Right lobe of liver (tissue), 6 donors: ENCODE measurements at regions not wholly inside any gene's neighbourhood (a gene's known extent, or its start where the extent isn't known, plus 50 kb on each side); places are given as distances from the start of the nearest gene placed in this dataset.

ENCODE experiments used
- ATAC-seq, 4 donors: fragments of 200-7000 bp; cut with Tn5 transposase; one replicate each; pipeline ENCODE4 v1.9.1; 2020; ENCODE audit warnings: mild to moderate bottlenecking in 4 of 4, moderate library complexity in 4 of 4
- DNase-seq, 3 donors: peaks; one replicate each; pipeline ENCODE4 v3.0.0-alpha.2; 2020
- H3K27ac ChIP-seq, 3 donors: fragments of 200-600 bp; one replicate each; pipeline ENCODE4 v1.8.0; 2022
- H3K27me3 ChIP-seq, 2 donors: fragments of 200-600 bp; one replicate each; pipeline ENCODE4 v1.8.0; 2022
- H3K36me3 ChIP-seq, 4 donors: fragments of 200-600 bp; sonication (generic) in 1 of 4; one replicate each; pipeline versions ENCODE4 v1.5.1 to v1.8.0; 2017 to 2022; ENCODE audit warnings: control low read depth in 1 of 4
- H3K4me1 ChIP-seq, 4 donors: fragments of 200-600 bp; sonication (generic) in 1 of 4; one replicate each; pipeline versions ENCODE4 v1.5.1 to v1.8.0; 2017 to 2022; ENCODE audit warnings: control low read depth in 1 of 4
- H3K4me3 ChIP-seq, 3 donors: fragments of 200-600 bp; one replicate each; pipeline ENCODE4 v1.8.0; 2022
- H3K9me3 ChIP-seq, 4 donors: fragments of 200-600 bp; sonication (generic) in 1 of 4; one replicate each; pipeline versions ENCODE4 v1.5.1 to v1.8.0; 2017 to 2022; ENCODE audit warnings: control low read depth in 1 of 4
- POLR2A ChIP-seq: fragments of 450-650 bp; IDR thresholded peaks from one replicate; pipeline ENCODE4 v1.6.1; 2017; ENCODE audit warnings: antibody characterized with exemption, mild to moderate bottlenecking
- WGBS: methylation state at CpG from one replicate; pipeline ENCODE4 v1.1.6; 2018; ENCODE audit warnings: low coverage, low lambda C conversion rate; ENCODE audit not compliant: insufficient coverage; ENCODE audit errors: missing lambda C conversion rate; 5-methylcytosine and 5-hydroxymethylcytosine counted together
- intact Hi-C, 2 donors: fragments of 100-400 bp; cut with DNase I; formaldehyde crosslinking; loops; one replicate each; pipeline versions ENCODE4 v1.11.2 to v1.14.1; 2022
- TF ChIP-seq, protein P1 (sequence below), 4 donors: fragments of 200-600 bp in 3 of 4; fragments of 450-650 bp in 1 of 4; IDR thresholded peaks; one replicate each; pipeline versions ENCODE4 v1.5.1 to v1.8.0; 2016 to 2022; ENCODE audit warnings: antibody characterized with exemption in 4 of 4, mild to moderate bottlenecking in 2 of 4
- donor health status: DM: no; HTN: yes; CAD: no.
- donor health status: DM: no; HTN: no; CAD: no.
- donor health status: DM: no; HTN: no; CAD: no.
- donor health status: DM: no; HTN: yes; CAD: no.
- donor health status: DM: no; HTN: yes; CAD: no.

DNA sequence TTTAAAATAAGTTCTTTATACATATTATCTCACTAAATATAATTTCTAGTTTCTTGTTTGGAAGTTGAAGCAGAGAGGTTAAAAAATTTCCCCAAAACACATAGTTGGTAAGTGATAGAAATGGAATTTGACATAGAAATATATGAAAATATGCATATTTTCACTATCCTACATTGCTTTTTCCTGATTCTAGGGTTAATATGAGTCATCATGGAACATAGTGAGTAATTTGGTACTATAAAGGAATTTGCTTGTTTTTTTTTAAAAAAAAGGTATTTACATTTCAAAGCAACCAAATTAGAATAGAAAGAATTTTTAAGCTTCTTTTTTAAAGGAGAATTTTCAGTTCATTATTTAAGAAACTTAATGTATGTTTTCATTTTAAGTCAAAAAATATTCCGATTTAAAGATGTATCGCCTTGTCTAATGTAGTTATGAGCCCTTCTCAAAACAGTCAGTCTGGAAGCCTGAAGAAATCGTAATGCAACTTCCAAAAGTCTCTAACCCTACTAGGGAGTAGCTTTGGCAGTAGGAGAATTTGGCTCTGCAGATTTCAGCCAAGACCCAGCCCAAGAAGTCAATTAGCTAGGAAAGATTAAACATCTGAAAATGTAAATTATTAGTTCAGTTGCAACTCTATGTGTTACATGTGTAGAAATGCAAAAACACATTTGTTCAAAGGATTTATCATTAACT is 147.3 kb downstream of the RDH14 start:
- no peaks in the 10 kb centered on the region for H3K9me3 ChIP-seq
- 55% methylated on average over 3 of the region's 3 CpGs for WGBS
- DNase-seq (no peak), ATAC-seq (no peak)
- no peaks in the 10 kb centered on the region for H3K27me3 ChIP-seq
- intact Hi-C loops = no loop called here
- no peak overlapping the region for H3K27ac ChIP-seq
- no peak overlapping the region for H3K4me3 ChIP-seq
- no peaks in the 10 kb centered on the region for H3K4me1 ChIP-seq
- TF ChIP-seq, protein P1, sequence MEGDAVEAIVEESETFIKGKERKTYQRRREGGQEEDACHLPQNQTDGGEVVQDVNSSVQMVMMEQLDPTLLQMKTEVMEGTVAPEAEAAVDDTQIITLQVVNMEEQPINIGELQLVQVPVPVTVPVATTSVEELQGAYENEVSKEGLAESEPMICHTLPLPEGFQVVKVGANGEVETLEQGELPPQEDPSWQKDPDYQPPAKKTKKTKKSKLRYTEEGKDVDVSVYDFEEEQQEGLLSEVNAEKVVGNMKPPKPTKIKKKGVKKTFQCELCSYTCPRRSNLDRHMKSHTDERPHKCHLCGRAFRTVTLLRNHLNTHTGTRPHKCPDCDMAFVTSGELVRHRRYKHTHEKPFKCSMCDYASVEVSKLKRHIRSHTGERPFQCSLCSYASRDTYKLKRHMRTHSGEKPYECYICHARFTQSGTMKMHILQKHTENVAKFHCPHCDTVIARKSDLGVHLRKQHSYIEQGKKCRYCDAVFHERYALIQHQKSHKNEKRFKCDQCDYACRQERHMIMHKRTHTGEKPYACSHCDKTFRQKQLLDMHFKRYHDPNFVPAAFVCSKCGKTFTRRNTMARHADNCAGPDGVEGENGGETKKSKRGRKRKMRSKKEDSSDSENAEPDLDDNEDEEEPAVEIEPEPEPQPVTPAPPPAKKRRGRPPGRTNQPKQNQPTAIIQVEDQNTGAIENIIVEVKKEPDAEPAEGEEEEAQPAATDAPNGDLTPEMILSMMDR (IDR thresholded peaks at IDR 0.05) = no peak
- TF ChIP-seq POLR2A = no peak
- H3K36me3 ChIP-seq = no peaks in the 10 kb centered on the region

DNA sequence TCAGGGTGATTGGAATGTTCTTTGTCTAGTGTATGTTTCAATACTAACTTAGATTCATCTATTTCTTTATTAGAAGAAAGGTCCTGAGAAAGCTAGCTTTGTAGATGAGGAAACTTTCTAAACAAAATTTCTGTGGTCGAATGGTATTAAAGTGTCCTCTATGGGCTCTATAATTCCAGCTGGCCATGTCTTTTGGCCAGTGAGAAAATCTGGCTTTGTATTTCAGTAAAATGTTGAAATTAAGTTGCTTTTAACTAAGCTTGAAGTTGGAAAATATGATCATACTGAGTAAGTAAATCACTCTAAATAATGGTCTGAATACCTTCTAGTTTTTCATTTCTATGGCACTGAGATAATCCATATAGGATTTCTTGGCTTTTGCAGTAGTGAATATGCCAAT is 148.8 kb downstream of the RDH14 start:
- ATAC-seq (no peak), DNase-seq (no peak)
- Histone ChIP-seq H3K27me3 (no peaks in the 10 kb centered on the region), H3K9me3 (no peaks in the 10 kb centered on the region), H3K27ac (no peak overlapping the region), H3K4me1 (no peaks in the 10 kb centered on the region), H3K4me3 (no peak overlapping the region), H3K36me3 (no peaks in the 10 kb centered on the region)
- TF ChIP-seq, protein P1 (IDR thresholded peaks at IDR 0.05) = no peak
- TF ChIP-seq POLR2A = no peak
- WGBS = 71% methylated on average over 1 of the region's 1 CpG
- intact Hi-C loops = no loop called here

DNA sequence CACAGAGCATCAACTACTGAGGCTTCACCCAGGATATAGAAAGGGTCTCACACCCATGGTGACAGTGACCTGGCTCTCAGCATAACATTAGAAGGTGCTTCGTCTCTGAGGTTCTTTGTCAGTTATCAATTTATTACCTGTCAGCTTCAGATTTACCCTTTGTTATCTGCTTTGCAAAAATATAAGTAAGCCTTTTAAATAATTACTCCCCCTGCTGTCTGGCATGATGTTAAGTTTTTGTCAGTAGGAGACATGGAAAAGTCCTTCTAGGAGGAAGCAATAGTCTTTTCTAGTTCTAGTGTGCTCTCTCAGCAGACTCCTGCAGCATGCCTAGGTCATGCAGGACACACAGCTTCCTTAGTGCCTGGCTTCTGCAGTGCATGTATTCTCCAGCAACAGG is 149.9 kb downstream of the RDH14 start:
- DNase-seq (no peak), ATAC-seq (no peak)
- no peak for TF ChIP-seq POLR2A
- TF ChIP-seq, protein P1 (IDR thresholded peaks at IDR 0.05) = no peak
- no peaks in the 10 kb centered on the region for H3K4me1 ChIP-seq
- H3K27ac ChIP-seq = no peak overlapping the region
- intact Hi-C loops = no loop called here
- no peak overlapping the region for H3K4me3 ChIP-seq
- H3K9me3 ChIP-seq = no peaks in the 10 kb centered on the region
- 70% methylated on average over 1 of the region's 1 CpG for WGBS
- no peaks in the 10 kb centered on the region for H3K27me3 ChIP-seq
- no peaks in the 10 kb centered on the region for H3K36me3 ChIP-seq

DNA sequence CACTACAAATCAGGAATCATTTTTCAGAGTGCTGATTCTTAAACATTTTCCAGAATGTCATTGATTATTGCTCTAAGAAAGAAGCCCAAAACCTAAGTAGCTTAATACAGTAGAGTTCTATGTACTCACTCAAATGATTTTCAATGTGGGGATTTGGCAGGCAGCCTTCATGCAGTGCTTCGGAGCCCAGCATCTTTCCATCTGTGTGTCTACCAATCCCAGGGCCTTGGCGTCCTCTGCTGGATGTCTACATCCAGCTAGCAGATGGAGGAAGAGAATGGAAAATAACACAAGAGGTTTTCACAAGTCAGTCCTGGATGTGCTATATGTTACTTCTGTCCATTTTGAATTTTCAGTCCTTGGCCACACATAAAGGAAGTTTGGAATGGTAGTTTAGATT is 151.8 kb downstream of the RDH14 start:
- WGBS = 60% methylated on average over 1 of the region's 2 CpGs
- no peak for TF ChIP-seq POLR2A
- TF ChIP-seq, protein P1 (IDR thresholded peaks at IDR 0.05) = no peak
- H3K4me1 ChIP-seq = no peaks in the 10 kb centered on the region
- no peak overlapping the region for H3K4me3 ChIP-seq
- no peaks in the 10 kb centered on the region for H3K9me3 ChIP-seq
- H3K36me3 ChIP-seq = no peaks in the 10 kb centered on the region
- no peak for DNase-seq
- ATAC-seq = no peak
- H3K27me3 ChIP-seq = no peaks in the 10 kb centered on the region
- intact Hi-C loops = no loop called here
- H3K27ac ChIP-seq = no peak overlapping the region

DNA sequence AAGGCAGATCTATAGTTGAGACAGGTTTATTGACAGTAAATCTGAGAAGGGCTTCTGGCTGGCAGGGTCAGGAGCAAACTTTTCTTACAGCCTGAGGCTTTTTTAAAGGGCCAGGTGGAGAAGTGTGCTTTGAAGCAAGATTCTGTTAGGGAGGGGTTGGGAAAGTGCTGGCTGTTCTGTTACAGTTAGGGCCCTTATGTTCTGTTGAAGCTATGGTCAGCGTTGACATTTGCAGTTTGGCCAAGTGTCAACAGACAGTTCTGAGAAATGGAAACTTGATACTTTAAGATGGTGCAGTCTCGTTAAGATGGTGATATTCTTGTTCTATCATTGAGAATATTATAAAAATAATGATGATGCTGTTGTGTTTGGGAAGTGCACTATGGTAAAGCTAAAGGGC is 154.2 kb downstream of the RDH14 start:
- no peak for ATAC-seq
- Histone ChIP-seq H3K9me3 (no peaks in the 10 kb centered on the region), H3K36me3 (no peaks in the 10 kb centered on the region), H3K27me3 (no peaks in the 10 kb centered on the region), H3K4me3 (no peak overlapping the region), H3K4me1 (no peaks in the 10 kb centered on the region), H3K27ac (no peak overlapping the region)
- intact Hi-C loops = no loop called here
- no peak for DNase-seq
- WGBS = 37% methylated on average over 2 of the region's 2 CpGs
- TF ChIP-seq POLR2A = no peak
- TF ChIP-seq, protein P1 (IDR thresholded peaks at IDR 0.05) = no peak
